Calu3 (cell line): ENCODE measurements at regions not wholly inside any gene's neighbourhood (a gene's known extent, or its start where the extent isn't known, plus 50 kb on each side); places are given as distances from the start of the nearest gene placed in this dataset.

Experiments
- BruUV-seq: library from RNA; stranded (reverse); fragments of 400-500 nt; replicated peaks from 2 replicates; lab custom pipeline; 2021; lab: Mats Ljungman, UMichigan
- CTCF ChIA-PET: fragments of 300-600 bp; sonication (Branson Sonifier 250); formaldehyde crosslinking; loops from one replicate; lab custom pipeline; 2022; ENCODE audit warnings: antibody characterized with exemption; lab: Charles Lee
- DNase-seq: peaks from one replicate; pipeline ENCODE4 v3.0.0; 2022
- H3K27ac Mint-ChIP-seq: one replicate; pipeline ENCODE4 v1.8.0; 2022; ENCODE audit warnings: mixed read lengths; ENCODE audit not compliant: unreplicated experiment
- H3K27me3 Mint-ChIP-seq: one replicate; pipeline ENCODE4 v1.8.0; 2022; ENCODE audit warnings: mixed read lengths; ENCODE audit not compliant: unreplicated experiment
- H3K36me3 Mint-ChIP-seq: one replicate; pipeline ENCODE4 v1.8.0; 2022; ENCODE audit warnings: mild to moderate bottlenecking, moderate library complexity, mixed read lengths; ENCODE audit not compliant: insufficient read depth, unreplicated experiment
- H3K4me1 Mint-ChIP-seq: one replicate; pipeline ENCODE4 v1.8.0; 2022; ENCODE audit warnings: mild to moderate bottlenecking, low read depth, mixed read lengths; ENCODE audit not compliant: unreplicated experiment
- H3K4me3 Mint-ChIP-seq: one replicate; pipeline ENCODE4 v1.8.0; 2022; ENCODE audit warnings: mild to moderate bottlenecking, low read depth, moderate library complexity, mixed read lengths; ENCODE audit not compliant: unreplicated experiment
- H3K9me3 Mint-ChIP-seq: one replicate; pipeline ENCODE4 v1.8.0; 2022; ENCODE audit warnings: low read depth, mixed read lengths; ENCODE audit not compliant: unreplicated experiment
- CTCF ChIP-seq: fragments of 200-600 bp; IDR thresholded peaks from one replicate; pipeline ENCODE4 v1.8.0; 2022; ENCODE audit warnings: antibody characterized with exemption; ENCODE audit not compliant: unreplicated experiment
- intact Hi-C: fragments of 100-400 bp; cut with micrococcal nuclease; formaldehyde crosslinking; loops from one replicate; pipeline ENCODE4 v1.10.0; 2022; ENCODE audit not compliant: unreplicated experiment

- H3K4me3 Mint-ChIP-seq = no peak overlapping the region
- no peak for DNase-seq
- intact Hi-C loops = no loop called here
- no peak overlapping the region for H3K27ac Mint-ChIP-seq
- no TSS peak for BruUV-seq
- H3K36me3 Mint-ChIP-seq = no peaks in the 10 kb centered on the region
- CTCF ChIA-PET = no interaction called here
- H3K27me3 Mint-ChIP-seq = no peaks in the 10 kb centered on the region
- H3K9me3 Mint-ChIP-seq = peaks cover 6% of the 10 kb centered on the region
- H3K4me1 Mint-ChIP-seq = no peaks in the 10 kb centered on the region
- TF ChIP-seq CTCF = no peak
These were observed 581.4 kb downstream of the CDH11 start for GRCh38 chr16:64540434-64540833.

GRCh38 chr16:64539811-64540371 is 582.0 kb downstream of the CDH11 start:
- no peaks in the 10 kb centered on the region for H3K27me3 Mint-ChIP-seq
- peaks cover 9% of the 10 kb centered on the region for H3K9me3 Mint-ChIP-seq
- CTCF ChIA-PET = no interaction called here

GRCh38 chr16:64534180-64534780 is 587.6 kb downstream of the CDH11 start:
- H3K4me1 Mint-ChIP-seq = no peaks in the 10 kb centered on the region
- H3K27ac Mint-ChIP-seq = no peak overlapping the region
- H3K9me3 Mint-ChIP-seq = peaks cover 15% of the 10 kb centered on the region
- no peaks in the 10 kb centered on the region for H3K36me3 Mint-ChIP-seq
- TF ChIP-seq CTCF = no peak
- intact Hi-C loops = no loop called here
- BruUV-seq = no TSS peak
- H3K27me3 Mint-ChIP-seq = no peaks in the 10 kb centered on the region
- no peak for DNase-seq
- CTCF ChIA-PET = no interaction called here
- no peak overlapping the region for H3K4me3 Mint-ChIP-seq

More at GRCh38 chr16:64539811-64540371, 582.0 kb downstream of the CDH11 start:
- no peak for TF ChIP-seq CTCF
- intact Hi-C loops = no loop called here
- DNase-seq = no peak
- no peaks in the 10 kb centered on the region for H3K36me3 Mint-ChIP-seq
- H3K27ac Mint-ChIP-seq = no peak overlapping the region
- no TSS peak for BruUV-seq
- no peaks in the 10 kb centered on the region for H3K4me1 Mint-ChIP-seq
- H3K4me3 Mint-ChIP-seq = no peak overlapping the region

- TF ChIP-seq CTCF = no peak
- no peaks in the 10 kb centered on the region for H3K36me3 Mint-ChIP-seq
These were observed 589.2 kb downstream of the CDH11 start for GRCh38 chr16:64532691-64533090.

More at GRCh38 chr16:64532691-64533090, 589.2 kb downstream of the CDH11 start:
- Mint-ChIP-seq H3K9me3 (peaks cover 13% of the 10 kb centered on the region), H3K4me1 (no peaks in the 10 kb centered on the region), H3K27me3 (no peaks in the 10 kb centered on the region), H3K4me3 (no peak overlapping the region), H3K27ac (no peak overlapping the region)
- no peak for DNase-seq
- intact Hi-C loops = no loop called here
- CTCF ChIA-PET = no interaction called here
- no TSS peak for BruUV-seq
